ENCODE measurements at regions not wholly inside any gene's neighbourhood (a gene's known extent, or its start where the extent isn't known, plus 50 kb on each side); places are given as distances from the start of the nearest gene placed in this dataset.

- TF ChIP-seq, protein P1, sequence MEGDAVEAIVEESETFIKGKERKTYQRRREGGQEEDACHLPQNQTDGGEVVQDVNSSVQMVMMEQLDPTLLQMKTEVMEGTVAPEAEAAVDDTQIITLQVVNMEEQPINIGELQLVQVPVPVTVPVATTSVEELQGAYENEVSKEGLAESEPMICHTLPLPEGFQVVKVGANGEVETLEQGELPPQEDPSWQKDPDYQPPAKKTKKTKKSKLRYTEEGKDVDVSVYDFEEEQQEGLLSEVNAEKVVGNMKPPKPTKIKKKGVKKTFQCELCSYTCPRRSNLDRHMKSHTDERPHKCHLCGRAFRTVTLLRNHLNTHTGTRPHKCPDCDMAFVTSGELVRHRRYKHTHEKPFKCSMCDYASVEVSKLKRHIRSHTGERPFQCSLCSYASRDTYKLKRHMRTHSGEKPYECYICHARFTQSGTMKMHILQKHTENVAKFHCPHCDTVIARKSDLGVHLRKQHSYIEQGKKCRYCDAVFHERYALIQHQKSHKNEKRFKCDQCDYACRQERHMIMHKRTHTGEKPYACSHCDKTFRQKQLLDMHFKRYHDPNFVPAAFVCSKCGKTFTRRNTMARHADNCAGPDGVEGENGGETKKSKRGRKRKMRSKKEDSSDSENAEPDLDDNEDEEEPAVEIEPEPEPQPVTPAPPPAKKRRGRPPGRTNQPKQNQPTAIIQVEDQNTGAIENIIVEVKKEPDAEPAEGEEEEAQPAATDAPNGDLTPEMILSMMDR (conservative IDR thresholded peaks at IDR 0.05) = no peak
- no peak overlapping the region for H2BK5ac ChIP-seq (ENCODE audit: insufficient read length, low read length)
- no peak overlapping the region for H3K4ac ChIP-seq (ENCODE audit: low read depth, low read length)
- H2BK20ac ChIP-seq (ENCODE audit: low read depth, low read length, poor library complexity, severe bottlenecking) = no peak overlapping the region
- no peaks in the 10 kb centered on the region for H3K79me1 ChIP-seq (ENCODE audit: insufficient read depth, low read depth, low read length, poor library complexity, severe bottlenecking)
- no peak overlapping the region for H3K27ac Mint-ChIP-seq
- no peaks in the 10 kb centered on the region; the same call in 1 of the 2 replicates for H3K79me2 ChIP-seq (ENCODE audit: insufficient read depth, low read length)
- H2BK15ac ChIP-seq (ENCODE audit: low read depth, low read length) = no peak overlapping the region
- no peak overlapping the region for H2BK120ac ChIP-seq (ENCODE audit: low read depth, low read length, poor library complexity, severe bottlenecking)
- H3K18ac ChIP-seq (ENCODE audit: insufficient read length, low read depth, low read length) = no peak overlapping the region
- peaks cover 0 to 11% (median 0%) of the 10 kb centered on the region in 3 experiments; a peak in 4 of 7 replicates for H3K36me3 Mint-ChIP-seq (ENCODE audit: insufficient read depth in 1 of 3, low read depth in 3 of 3)
- H4K5ac ChIP-seq (ENCODE audit: insufficient read length, low read depth, low read length) = no peak overlapping the region
- no peak overlapping the region for H3K4me3 Mint-ChIP-seq
- no CpG with 5 or more reads among the region's 2 CpGs for WGBS (ENCODE audit: extremely low coverage, insufficient read length, low lambda C conversion rate)
- no peaks in the 10 kb centered on the region for H3K9me3 ChIP-seq (ENCODE audit: control insufficient read depth, low read depth, low read length)
- no peak overlapping the region for H2BK12ac ChIP-seq (ENCODE audit: insufficient read length, low read depth, low read length)
- H4K91ac ChIP-seq (ENCODE audit: insufficient read length, low read depth, low read length) = no peak overlapping the region
- no peak overlapping the region for H3K14ac ChIP-seq (ENCODE audit: insufficient read depth, low read length)
- H3T11ph ChIP-seq (ENCODE audit: low read length) = no peak overlapping the region
- H3K4me1 Mint-ChIP-seq = no peaks in the 10 kb centered on the region
- H3K4me1 ChIP-seq (ENCODE audit: insufficient read depth, low read length) = no peaks in the 10 kb centered on the region
- no peak overlapping the region for H3K27ac ChIP-seq (ENCODE audit: insufficient read length, low read depth, low read length)
- H4K20me1 ChIP-seq (ENCODE audit: control insufficient read depth, insufficient read depth, insufficient read length) = no peaks in the 10 kb centered on the region
- H3K9ac ChIP-seq (ENCODE audit: extremely low read depth, insufficient read length, low read length) = no peak overlapping the region
- no peaks in the 10 kb centered on the region for H3K23me2 ChIP-seq (ENCODE audit: insufficient read length, low read depth, low read length, poor library complexity, severe bottlenecking)
- H3K23ac ChIP-seq (ENCODE audit: insufficient read length, low read depth, low read length) = no peak overlapping the region
- no peak overlapping the region for H3K56ac ChIP-seq (ENCODE audit: insufficient read length, low read depth, low read length)
- H3K27me3 ChIP-seq (ENCODE audit: insufficient read depth, low read length) = no peaks in the 10 kb centered on the region
- H4K8ac ChIP-seq (replicated peaks; ENCODE audit: insufficient read length, low read depth, low read length) = no peak overlapping the region
- no peaks in the 10 kb centered on the region; the same call in 1 of the 2 replicates for H3K27me3 Mint-ChIP-seq (ENCODE audit: low read depth)
- no peak overlapping the region for H3K4me2 ChIP-seq (ENCODE audit: insufficient read depth, insufficient read length, low read length)
- H3K9me3 Mint-ChIP-seq = peaks cover 19 to 25% of the 10 kb centered on the region in 2 experiments
- no peak for DNase-seq
- no peak overlapping the region for H2AFZ ChIP-seq (ENCODE audit: low read length)
- no peak overlapping the region for H2AK5ac ChIP-seq (ENCODE audit: insufficient read length, low read length)
Measured at GRCh38 chr6:12545619-12546409, 170.8 kb upstream of the PHACTR1 start.

Measured in H9 (cell line).